ENCODE measurements at regions not wholly inside any gene's neighbourhood (a gene's known extent, or its start where the extent isn't known, plus 50 kb on each side); places are given as distances from the start of the nearest gene placed in this dataset.

DNA sequence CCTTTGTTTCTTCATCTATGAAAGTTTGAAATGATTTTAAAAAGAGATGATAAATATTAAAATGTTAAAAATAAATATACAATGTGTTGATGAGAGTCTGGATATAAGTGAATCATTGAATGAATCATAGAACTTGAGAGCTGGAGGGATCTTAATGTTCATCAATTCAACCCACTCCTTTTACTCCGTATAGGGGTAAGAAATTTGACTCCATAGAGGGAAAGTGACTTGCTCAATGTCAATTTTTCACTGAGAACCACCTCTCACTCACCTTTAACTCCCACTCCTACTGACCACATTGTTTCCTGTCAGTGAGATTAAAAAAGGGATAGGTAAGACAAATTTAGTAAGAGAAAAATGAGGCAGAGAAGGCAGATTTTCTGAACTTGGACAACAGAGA is 557.2 kb upstream of the GRIA3 start:
- H3K27me3 ChIP-seq (ENCODE audit: control insufficient read depth in 4 of 4, insufficient read depth in 4 of 4, low read length in 3 of 4), result no peaks in the 10 kb centered on the region
- 52% methylated on average over 1 of the region's 1 CpG for WGBS
- no peaks in the 10 kb centered on the region for H3K4me1 ChIP-seq (ENCODE audit: control insufficient read depth in 4 of 4, insufficient read depth in 4 of 4, low read length in 3 of 4)
- H3K9me3 ChIP-seq (ENCODE audit: control insufficient read depth in 4 of 4, low read length in 3 of 4), result no peaks in the 10 kb centered on the region
- H3K4me3 ChIP-seq (ENCODE audit: low read depth in 1 of 3, low read length in 3 of 3), result no peak overlapping the region
- TF ChIP-seq GABPA (IDR thresholded peaks at IDR 0.05 in 1 of 2, conservative IDR thresholded peaks at IDR 0.05 in 1 of 2) (no peak), REST (IDR thresholded peaks at IDR 0.05) (no peak), RAD21 (IDR thresholded peaks at IDR 0.05) (no peak), FOXA1 (IDR thresholded peaks at IDR 0.05) (no peak), NR2F2 (IDR thresholded peaks at IDR 0.05) (no peak), RXRA (IDR thresholded peaks at IDR 0.05) (no peak), YY1 (IDR thresholded peaks at IDR 0.05) (no peak), HNF4A (conservative IDR thresholded peaks at IDR 0.05) (no peak), FOXA2 (IDR thresholded peaks at IDR 0.05) (no peak), ZBTB33 (IDR thresholded peaks at IDR 0.05) (no peak), ATF3 (IDR thresholded peaks at IDR 0.05) (no peak), TAF1 (conservative IDR thresholded peaks at IDR 0.05) (no peak), EGR1 (IDR thresholded peaks at IDR 0.05; ENCODE audit: low read depth in 2 of 2) (no peak), JUND (IDR thresholded peaks at IDR 0.05) (no peak), HNF4G (IDR thresholded peaks at IDR 0.05) (no peak), SP1 (IDR thresholded peaks at IDR 0.05) (no peak)
- TF ChIP-seq, protein P1, sequence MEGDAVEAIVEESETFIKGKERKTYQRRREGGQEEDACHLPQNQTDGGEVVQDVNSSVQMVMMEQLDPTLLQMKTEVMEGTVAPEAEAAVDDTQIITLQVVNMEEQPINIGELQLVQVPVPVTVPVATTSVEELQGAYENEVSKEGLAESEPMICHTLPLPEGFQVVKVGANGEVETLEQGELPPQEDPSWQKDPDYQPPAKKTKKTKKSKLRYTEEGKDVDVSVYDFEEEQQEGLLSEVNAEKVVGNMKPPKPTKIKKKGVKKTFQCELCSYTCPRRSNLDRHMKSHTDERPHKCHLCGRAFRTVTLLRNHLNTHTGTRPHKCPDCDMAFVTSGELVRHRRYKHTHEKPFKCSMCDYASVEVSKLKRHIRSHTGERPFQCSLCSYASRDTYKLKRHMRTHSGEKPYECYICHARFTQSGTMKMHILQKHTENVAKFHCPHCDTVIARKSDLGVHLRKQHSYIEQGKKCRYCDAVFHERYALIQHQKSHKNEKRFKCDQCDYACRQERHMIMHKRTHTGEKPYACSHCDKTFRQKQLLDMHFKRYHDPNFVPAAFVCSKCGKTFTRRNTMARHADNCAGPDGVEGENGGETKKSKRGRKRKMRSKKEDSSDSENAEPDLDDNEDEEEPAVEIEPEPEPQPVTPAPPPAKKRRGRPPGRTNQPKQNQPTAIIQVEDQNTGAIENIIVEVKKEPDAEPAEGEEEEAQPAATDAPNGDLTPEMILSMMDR (IDR thresholded peaks at IDR 0.05; ENCODE audit: low read depth, low read length, missing input control), result no peak
- TF ChIP-seq, protein P2, sequence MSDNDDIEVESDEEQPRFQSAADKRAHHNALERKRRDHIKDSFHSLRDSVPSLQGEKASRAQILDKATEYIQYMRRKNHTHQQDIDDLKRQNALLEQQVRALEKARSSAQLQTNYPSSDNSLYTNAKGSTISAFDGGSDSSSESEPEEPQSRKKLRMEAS (IDR thresholded peaks at IDR 0.05), result no peak
- H3K27ac ChIP-seq (ENCODE audit: low read depth in 1 of 2, low read length in 2 of 2), result no peak overlapping the region
- DNase-seq (ENCODE audit: low spot score), result no peak
- H3K9ac ChIP-seq (ENCODE audit: low read depth in 1 of 2, low read length in 2 of 2), result no peak overlapping the region
- H3K36me3 ChIP-seq (ENCODE audit: control insufficient read depth in 4 of 4, insufficient read depth in 3 of 4, low read depth in 1 of 4, low read length in 3 of 4), result no peaks in the 10 kb centered on the region
